WI38 (cell line): ENCODE measurements at regions not wholly inside any gene's neighbourhood (a gene's known extent, or its start where the extent isn't known, plus 50 kb on each side); places are given as distances from the start of the nearest gene placed in this dataset.
A peak's percentile ranks its signal among the peaks of the same experiment; 100 is the strongest.
"Not testable (repeated sequence)": the region's sequence is repeated elsewhere in the genome, so short reads cannot be mapped to it uniquely, and the experiment has no call there.

Source experiments
- H3K4me3 ChIP-seq: 2 replicates; pipeline ENCODE4 v1.5.1; 2011; ENCODE audit warnings: low read depth, mild to moderate bottlenecking, control low read depth, low read length
- CTCF ChIP-seq: IDR thresholded peaks from 2 replicates; pipeline ENCODE4 v1.5.1; 2012; ENCODE audit warnings: low read depth, mild to moderate bottlenecking, control low read depth, low read length

DNA sequence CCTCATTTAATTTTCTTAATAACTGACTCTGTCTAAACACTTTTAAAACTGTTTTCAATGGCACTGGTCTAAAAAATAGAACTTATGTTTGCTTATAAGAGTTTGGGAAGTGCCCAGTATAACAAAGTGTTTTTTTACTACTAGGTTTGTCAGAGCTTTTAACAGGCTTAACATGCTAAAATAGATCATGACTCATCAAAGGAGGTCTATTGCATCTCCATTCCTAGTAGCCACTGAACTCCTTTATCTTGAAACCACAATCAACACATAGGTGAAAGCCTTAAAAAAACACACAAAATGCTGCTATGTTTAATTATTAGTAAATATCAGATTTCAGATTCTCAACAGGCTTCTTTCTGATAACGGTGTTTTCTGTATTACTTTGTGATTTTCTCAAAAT lies 196.4 kb upstream of the KIF2B start:
- TF ChIP-seq CTCF: no peak
- no peak overlapping the region for H3K4me3 ChIP-seq

DNA sequence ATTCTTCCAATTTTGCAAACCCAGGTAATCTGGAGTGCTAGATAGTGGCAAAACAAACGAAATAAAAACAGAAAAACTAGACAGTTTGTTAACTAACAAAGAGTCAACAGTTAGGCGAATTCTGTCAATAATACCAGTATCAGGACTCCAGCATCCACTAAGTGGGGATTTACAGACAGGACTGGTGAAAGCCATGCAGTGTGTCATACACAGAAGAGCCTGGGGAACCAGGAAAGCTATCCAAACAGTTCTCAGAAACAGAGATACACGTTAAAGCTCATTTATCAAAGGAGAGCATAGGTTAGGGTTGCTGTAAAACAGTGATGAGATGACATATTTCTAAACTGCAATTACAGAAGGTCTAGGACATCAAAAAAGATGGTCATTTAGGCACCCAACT lies 203.7 kb upstream of the KIF2B start:
- no peak for TF ChIP-seq CTCF
- no peak overlapping the region for H3K4me3 ChIP-seq

DNA sequence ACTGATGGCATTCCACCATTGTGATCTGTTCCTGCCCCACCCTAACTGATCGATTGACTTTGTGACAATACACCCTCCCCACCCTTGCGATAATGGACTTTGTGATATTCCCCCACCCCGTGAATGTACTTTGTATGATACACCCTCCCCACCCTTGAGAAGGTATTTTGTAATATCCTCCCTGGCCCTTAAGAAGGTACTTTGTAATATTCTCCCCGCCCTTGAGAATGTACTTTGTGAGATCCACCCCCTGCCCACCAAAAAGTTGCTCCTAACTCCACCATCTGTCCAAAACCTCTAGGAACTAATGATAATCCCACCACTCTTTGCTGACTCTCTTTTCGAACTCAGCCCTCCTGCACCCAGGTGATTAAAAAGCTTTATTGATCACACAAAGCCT lies 214.5 kb upstream of the KIF2B start:
- not testable (repeated sequence) for H3K4me3 ChIP-seq

GRCh38 chr17:53607475-53607874 lies 215.3 kb upstream of the KIF2B start:
- H3K4me3 ChIP-seq: no peak overlapping the region
- TF ChIP-seq CTCF: no peak

GRCh38 chr17:53588317-53588716 lies 234.4 kb upstream of the KIF2B start:
- no peak for TF ChIP-seq CTCF
- no peak overlapping the region for H3K4me3 ChIP-seq

DNA sequence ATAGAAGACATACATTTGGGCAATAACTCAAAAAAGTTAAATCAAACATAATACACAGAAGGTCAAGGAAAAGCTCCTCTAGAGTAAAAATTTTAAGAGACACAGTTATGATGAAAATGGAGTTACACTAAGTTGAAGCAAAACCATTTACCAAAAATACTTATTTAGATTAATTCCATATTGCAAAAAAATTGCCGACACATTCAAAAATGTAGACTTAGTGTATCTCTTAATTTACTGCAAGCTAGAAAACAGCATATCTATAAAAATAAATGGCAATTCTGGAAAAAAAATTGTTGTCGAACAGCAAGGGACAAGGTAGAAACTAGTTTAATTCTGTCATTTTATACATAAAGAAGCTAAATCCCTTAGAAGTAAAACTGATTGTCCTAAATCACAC lies 248.7 kb upstream of the KIF2B start:
- H3K4me3 ChIP-seq: no peak overlapping the region
- TF ChIP-seq CTCF: no peak

- peak overlapping the region; percentile 17 for H3K4me3 ChIP-seq
- no peak for TF ChIP-seq CTCF
Measured at GRCh38 chr17:53571342-53571741, 251.4 kb upstream of the KIF2B start.

DNA sequence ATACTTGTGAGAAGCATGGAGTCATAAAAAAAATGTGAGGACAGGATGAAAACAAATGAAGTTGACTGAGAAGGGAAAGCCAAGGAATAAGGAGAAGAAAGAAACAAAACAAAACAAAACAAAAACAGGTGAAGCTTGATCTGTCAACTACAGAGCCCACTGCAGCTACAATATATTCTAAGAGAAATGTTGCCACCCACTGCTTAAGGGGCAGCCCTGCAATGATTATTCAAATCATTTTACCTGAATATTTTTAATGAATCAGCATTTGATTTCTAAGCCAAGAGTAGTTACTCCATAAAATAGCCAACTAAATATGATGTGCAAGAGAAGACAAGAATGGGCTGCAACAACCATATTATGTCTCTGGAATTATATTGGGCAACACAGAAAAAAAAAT lies 252.0 kb upstream of the KIF2B start:
- no peak for TF ChIP-seq CTCF
- H3K4me3 ChIP-seq: no peak overlapping the region
